ENCODE measurements at regions not wholly inside any gene's neighbourhood (a gene's known extent, or its start where the extent isn't known, plus 50 kb on each side); places are given as distances from the start of the nearest gene placed in this dataset.
"Not testable (repeated sequence)": the region's sequence is repeated elsewhere in the genome, so short reads cannot be mapped to it uniquely, and the experiment has no call there.

- Histone ChIP-seq H3K36me3 (ENCODE audit: low read depth, missing control alignments) (no peaks in the 10 kb centered on the region), H3K4me1 (no peaks in the 10 kb centered on the region), H3K27ac (no peak overlapping the region), H3K9me3 (no peaks in the 10 kb centered on the region), H3K4me3 (no peak overlapping the region), H3K27me3 (no peaks in the 10 kb centered on the region)
- intact Hi-C loops (cut with DNase I; ENCODE audit: low total_unique reads) = no loop called here
- DNase-seq = no peak
- no peak for TF ChIP-seq CTCF (IDR thresholded peaks at IDR 0.05)
- TF ChIP-seq POLR2A (IDR thresholded peaks at IDR 0.05) = no peak
- WGBS, 2 donors = 73 to 76% methylated on average over 6 of the region's 6 CpGs
Measured at GRCh38 chr7:25054819-25055519, 70.1 kb downstream of the CYCS start.

GRCh38 chr7:25050223-25050622, 70.2 kb upstream of the OSBPL3 start:
- no peaks in the 10 kb centered on the region for H3K36me3 ChIP-seq (ENCODE audit: low read depth, missing control alignments)
- H3K4me1 ChIP-seq = no peaks in the 10 kb centered on the region
- WGBS, 2 donors = 79 to 86% methylated on average over 5 of the region's 5 CpGs
- intact Hi-C loops (cut with DNase I; ENCODE audit: low total_unique reads) = no loop called here
- no peak overlapping the region for H3K27ac ChIP-seq
- H3K9me3 ChIP-seq = no peaks in the 10 kb centered on the region
- H3K27me3 ChIP-seq = no peaks in the 10 kb centered on the region
- H3K4me3 ChIP-seq = no peak overlapping the region
- no peak for DNase-seq
- TF ChIP-seq CTCF (IDR thresholded peaks at IDR 0.05) (no peak), POLR2A (IDR thresholded peaks at IDR 0.05) (no peak)

GRCh38 chr7:25048444-25048834, 68.5 kb upstream of the OSBPL3 start:
- TF ChIP-seq CTCF (IDR thresholded peaks at IDR 0.05) (no peak), POLR2A (IDR thresholded peaks at IDR 0.05) (no peak)
- Histone ChIP-seq H3K9me3 (no peaks in the 10 kb centered on the region), H3K27me3 (no peaks in the 10 kb centered on the region), H3K4me3 (no peak overlapping the region), H3K27ac (no peak overlapping the region), H3K36me3 (ENCODE audit: low read depth, missing control alignments) (no peaks in the 10 kb centered on the region), H3K4me1 (no peaks in the 10 kb centered on the region)
- 86 to 88% methylated on average over 1 of the region's 1 CpG for WGBS, 2 donors
- DNase-seq = no peak
- intact Hi-C loops (cut with DNase I; ENCODE audit: low total_unique reads) = no loop called here

- H3K27ac ChIP-seq; H3K4me3 ChIP-seq; H3K9me3 ChIP-seq; H3K27me3 ChIP-seq; H3K36me3 ChIP-seq (ENCODE audit: low read depth, missing control alignments); DNase-seq; intact Hi-C loops (cut with DNase I; ENCODE audit: low total_unique reads); H3K4me1 ChIP-seq: not testable (repeated sequence)
- WGBS, 2 donors = 84 to 92% methylated on average over 4 to 13 of the region's 27 CpGs
Measured at GRCh38 chr7:25047571-25048443, 67.8 kb upstream of the OSBPL3 start.

GRCh38 chr7:25037325-25037724, 57.3 kb upstream of the OSBPL3 start:
- Histone ChIP-seq H3K36me3 (ENCODE audit: low read depth, missing control alignments) (no peaks in the 10 kb centered on the region), H3K27ac (no peak overlapping the region), H3K4me3 (no peak overlapping the region), H3K9me3 (no peaks in the 10 kb centered on the region), H3K27me3 (no peaks in the 10 kb centered on the region), H3K4me1 (no peaks in the 10 kb centered on the region)
- DNase-seq = no peak
- WGBS, 2 donors = 100% methylated on average over 1 of the region's 1 CpG
- intact Hi-C loops (cut with DNase I; ENCODE audit: low total_unique reads) = no loop called here
- no peak for TF ChIP-seq POLR2A (IDR thresholded peaks at IDR 0.05)
- TF ChIP-seq CTCF (IDR thresholded peaks at IDR 0.05) = no peak

All from testis (tissue), 2 donors.